ENCODE measurements at regions not wholly inside any gene's neighbourhood (a gene's known extent, or its start where the extent isn't known, plus 50 kb on each side); places are given as distances from the start of the nearest gene placed in this dataset.

DNA sequence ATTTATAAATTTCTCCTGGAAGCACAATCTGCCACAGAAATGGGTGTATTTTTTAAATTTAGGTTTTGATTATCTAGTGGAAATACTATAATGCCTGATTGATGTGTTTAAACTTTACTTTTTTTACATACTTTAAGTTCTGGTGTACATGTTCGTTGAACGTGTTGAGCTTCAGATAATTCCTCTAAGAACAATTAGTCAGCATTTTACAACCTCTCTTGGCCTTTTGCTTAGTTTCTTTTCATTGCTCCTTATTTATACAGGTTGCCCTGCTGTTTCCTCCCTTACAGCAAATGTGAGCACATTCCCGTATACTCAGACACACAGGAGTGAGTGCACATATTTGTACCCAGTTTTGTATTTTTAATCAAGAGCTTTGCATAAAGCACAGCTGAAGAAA is 1038.9 kb downstream of the BRINP3 start:
- H3K36me3 ChIP-seq, result no peaks in the 10 kb centered on the region
- no peaks in the 10 kb centered on the region for H3K9me3 ChIP-seq
- H3K27ac ChIP-seq, result no peak overlapping the region
- DNase-seq, result no peak
- WGBS, 5 donors, result 27 to 36% (median 28%) methylated on average over 3 of the region's 3 CpGs
- no peaks in the 10 kb centered on the region for H3K4me1 ChIP-seq
- TF ChIP-seq, protein P1, sequence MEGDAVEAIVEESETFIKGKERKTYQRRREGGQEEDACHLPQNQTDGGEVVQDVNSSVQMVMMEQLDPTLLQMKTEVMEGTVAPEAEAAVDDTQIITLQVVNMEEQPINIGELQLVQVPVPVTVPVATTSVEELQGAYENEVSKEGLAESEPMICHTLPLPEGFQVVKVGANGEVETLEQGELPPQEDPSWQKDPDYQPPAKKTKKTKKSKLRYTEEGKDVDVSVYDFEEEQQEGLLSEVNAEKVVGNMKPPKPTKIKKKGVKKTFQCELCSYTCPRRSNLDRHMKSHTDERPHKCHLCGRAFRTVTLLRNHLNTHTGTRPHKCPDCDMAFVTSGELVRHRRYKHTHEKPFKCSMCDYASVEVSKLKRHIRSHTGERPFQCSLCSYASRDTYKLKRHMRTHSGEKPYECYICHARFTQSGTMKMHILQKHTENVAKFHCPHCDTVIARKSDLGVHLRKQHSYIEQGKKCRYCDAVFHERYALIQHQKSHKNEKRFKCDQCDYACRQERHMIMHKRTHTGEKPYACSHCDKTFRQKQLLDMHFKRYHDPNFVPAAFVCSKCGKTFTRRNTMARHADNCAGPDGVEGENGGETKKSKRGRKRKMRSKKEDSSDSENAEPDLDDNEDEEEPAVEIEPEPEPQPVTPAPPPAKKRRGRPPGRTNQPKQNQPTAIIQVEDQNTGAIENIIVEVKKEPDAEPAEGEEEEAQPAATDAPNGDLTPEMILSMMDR (IDR thresholded peaks at IDR 0.05 in 8 of 11, conservative IDR thresholded peaks at IDR 0.05 in 3 of 11), result no peak
- TF ChIP-seq POLR2AphosphoS5 (IDR thresholded peaks at IDR 0.05), result no peak
- no peak for TF ChIP-seq POLR2A (IDR thresholded peaks at IDR 0.05)
- no peaks in the 10 kb centered on the region for H3K27me3 ChIP-seq (replicated peaks in 1 of 7)
- intact Hi-C loops (cut with DNase I; ENCODE audit: low total_unique reads), result no loop called here
- no peak overlapping the region for H3K4me3 ChIP-seq

DNA sequence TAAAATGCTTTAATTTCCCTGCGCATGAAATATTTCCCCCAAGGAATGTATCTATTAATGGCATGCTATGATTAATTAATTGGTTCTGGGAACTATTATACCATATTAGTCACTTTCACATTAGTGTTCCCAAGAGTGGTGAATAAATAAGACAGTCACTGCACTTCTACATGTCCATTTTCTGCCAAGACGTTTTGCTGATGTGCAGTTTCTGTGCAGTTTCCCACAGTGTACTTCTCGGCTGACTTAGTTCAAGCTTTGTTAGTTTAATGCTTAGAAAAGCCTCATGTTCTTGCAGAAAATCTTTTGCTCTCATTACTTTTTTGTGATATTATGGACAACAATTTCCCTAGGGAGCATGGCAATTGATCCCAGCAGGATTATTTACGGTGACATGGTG is 1014.5 kb downstream of the BRINP3 start:
- Histone ChIP-seq H3K4me1 (no peaks in the 10 kb centered on the region), H3K36me3 (no peaks in the 10 kb centered on the region), H3K27me3 (replicated peaks in 1 of 7) (no peaks in the 10 kb centered on the region), H3K4me3 (no peak overlapping the region), H3K27ac (no peak overlapping the region), H3K9me3 (peaks cover 0 to 19% (median 0%) of the 10 kb centered on the region in 8 donors)
- no peak for DNase-seq
- WGBS, 5 donors, result 57 to 74% (median 66%) methylated on average over 4 of the region's 4 CpGs
- TF ChIP-seq, protein P1 (IDR thresholded peaks at IDR 0.05 in 8 of 11, conservative IDR thresholded peaks at IDR 0.05 in 3 of 11), result no peak
- TF ChIP-seq POLR2AphosphoS5 (IDR thresholded peaks at IDR 0.05) (no peak), POLR2A (IDR thresholded peaks at IDR 0.05) (no peak)
- intact Hi-C loops (cut with DNase I; ENCODE audit: low total_unique reads), result no loop called here

DNA sequence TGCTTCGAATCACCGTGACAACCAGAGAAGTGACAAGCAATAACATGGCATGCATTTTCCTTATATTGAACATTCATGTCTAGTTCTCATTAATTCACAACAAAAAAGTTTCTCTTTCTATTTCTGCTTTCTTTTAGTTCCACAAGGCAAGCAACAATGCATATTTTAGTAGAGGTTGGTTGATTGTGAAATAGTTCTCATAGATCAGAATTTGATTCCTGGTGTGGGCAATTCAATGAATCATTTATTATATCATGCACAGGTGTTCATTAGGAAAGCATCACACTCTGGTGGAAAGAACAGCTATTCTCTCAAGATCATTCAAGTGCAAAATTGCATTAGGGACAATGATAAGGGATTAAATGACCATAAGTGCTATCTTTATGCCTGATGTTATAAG is 980.9 kb downstream of the BRINP3 start:
- 65 to 83% (median 76%) methylated on average over 2 of the region's 2 CpGs for WGBS, 5 donors
- no peak overlapping the region for H3K4me3 ChIP-seq
- no peak for DNase-seq

DNA sequence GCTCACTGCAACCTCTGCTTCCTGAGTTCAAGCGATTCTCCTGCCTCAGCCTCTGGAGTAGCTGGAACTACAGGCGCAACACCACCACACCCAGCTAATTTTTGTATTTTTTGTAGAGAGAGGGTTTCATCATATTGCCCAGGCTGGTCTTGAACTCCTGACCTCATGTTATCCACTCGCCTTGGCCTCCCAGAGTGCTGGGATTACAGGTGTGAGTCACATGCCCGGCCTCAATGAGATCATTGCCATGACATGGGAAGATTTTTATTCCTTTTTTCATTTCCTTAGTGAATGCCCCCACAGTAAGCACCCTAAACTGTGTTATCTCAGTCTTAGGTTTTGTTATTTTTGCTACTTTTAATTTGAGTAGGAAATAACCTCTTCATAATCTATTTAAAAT is 977.9 kb downstream of the BRINP3 start:
- DNase-seq, result no peak
- TF ChIP-seq POLR2AphosphoS5 (IDR thresholded peaks at IDR 0.05) (no peak), POLR2A (IDR thresholded peaks at IDR 0.05) (no peak)
- TF ChIP-seq, protein P1 (IDR thresholded peaks at IDR 0.05 in 8 of 11, conservative IDR thresholded peaks at IDR 0.05 in 3 of 11), result no peak
- no peaks in the 10 kb centered on the region for H3K27me3 ChIP-seq (replicated peaks in 1 of 7)
- 62 to 76% (median 70%) methylated on average over 4 of the region's 4 CpGs for WGBS, 5 donors
- no peaks in the 10 kb centered on the region for H3K4me1 ChIP-seq
- no peak overlapping the region for H3K27ac ChIP-seq
- intact Hi-C loops (cut with DNase I; ENCODE audit: low total_unique reads), result no loop called here
- no peak overlapping the region for H3K4me3 ChIP-seq
- no peaks in the 10 kb centered on the region for H3K36me3 ChIP-seq
- peaks cover 0 to 11% (median 2%) of the 10 kb centered on the region in 8 donors for H3K9me3 ChIP-seq

More for the DNA sequence above, 980.9 kb downstream of the BRINP3 start:
- H3K9me3 ChIP-seq, result peaks cover 0 to 7% (median 0%) of the 10 kb centered on the region in 8 donors
- intact Hi-C loops (cut with DNase I; ENCODE audit: low total_unique reads), result no loop called here
- H3K4me1 ChIP-seq, result no peaks in the 10 kb centered on the region
- no peaks in the 10 kb centered on the region for H3K27me3 ChIP-seq (replicated peaks in 1 of 7)
- TF ChIP-seq, protein P1 (IDR thresholded peaks at IDR 0.05 in 8 of 11, conservative IDR thresholded peaks at IDR 0.05 in 3 of 11), result no peak
- TF ChIP-seq POLR2A (IDR thresholded peaks at IDR 0.05) (no peak), POLR2AphosphoS5 (IDR thresholded peaks at IDR 0.05) (no peak)
- H3K36me3 ChIP-seq, result no peaks in the 10 kb centered on the region
- no peak overlapping the region for H3K27ac ChIP-seq
